Endometrium (tissue), 2 donors: ENCODE measurements at regions not wholly inside any gene's neighbourhood (a gene's known extent, or its start where the extent isn't known, plus 50 kb on each side); places are given as distances from the start of the nearest gene placed in this dataset.
"Not testable (repeated sequence)": the region's sequence is repeated elsewhere in the genome, so short reads cannot be mapped to it uniquely, and the experiment has no call there.

Experiments
- FAIRE-seq: peaks from 2 replicates; lab custom pipeline; 2012; peaks lifted over from hg19 to GRCh38; lab: Jason Lieb, UNC
- donor health status: control.
- donor health status: control.

DNA sequence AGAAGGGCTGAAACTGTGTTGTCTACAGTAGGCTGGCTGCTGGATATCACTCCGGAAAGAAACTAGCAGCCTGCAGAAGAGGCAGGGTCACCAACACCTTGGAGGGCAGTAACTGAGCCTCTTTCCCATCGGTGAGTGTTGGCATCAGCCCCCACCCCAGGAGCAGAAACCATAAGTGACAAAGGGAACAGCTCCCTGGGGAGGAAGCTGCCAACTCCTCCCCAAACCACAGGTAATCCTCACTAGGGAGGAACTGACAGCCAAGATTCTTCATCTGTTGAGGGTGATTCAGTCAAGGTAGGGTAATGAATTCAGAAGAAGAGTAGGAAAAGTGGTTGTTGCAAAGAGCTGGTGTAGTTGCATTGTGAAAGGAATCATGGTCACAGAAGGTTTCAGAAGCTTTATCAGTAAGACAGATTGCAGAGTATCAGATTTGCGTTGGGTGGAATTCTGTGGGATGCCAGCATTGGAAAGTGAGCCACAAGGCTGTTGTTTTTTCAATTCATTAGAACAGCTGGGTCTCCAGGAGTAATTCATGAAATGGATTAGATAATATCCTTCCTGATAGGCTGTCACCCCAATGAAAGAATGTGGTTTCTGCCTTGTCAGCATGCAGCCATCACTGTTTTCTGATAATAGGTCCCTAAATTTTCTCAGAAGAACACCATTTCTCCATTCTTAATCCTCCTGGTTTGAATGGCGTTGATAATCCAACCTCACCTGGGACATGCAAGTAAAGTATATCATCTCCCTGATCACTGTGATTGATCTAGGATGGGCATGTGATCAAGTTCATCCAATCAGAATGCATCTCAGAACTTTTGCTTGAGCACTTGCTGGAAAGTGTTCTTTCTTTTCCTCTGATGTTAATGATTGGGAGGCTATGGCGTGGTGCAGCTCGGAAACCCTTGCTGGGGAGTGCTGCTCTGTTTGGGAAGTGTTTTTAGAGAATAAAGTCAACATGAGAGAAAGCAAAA, 75.0 kb upstream of the CTBP2 start:
- FAIRE-seq, result no peak

DNA sequence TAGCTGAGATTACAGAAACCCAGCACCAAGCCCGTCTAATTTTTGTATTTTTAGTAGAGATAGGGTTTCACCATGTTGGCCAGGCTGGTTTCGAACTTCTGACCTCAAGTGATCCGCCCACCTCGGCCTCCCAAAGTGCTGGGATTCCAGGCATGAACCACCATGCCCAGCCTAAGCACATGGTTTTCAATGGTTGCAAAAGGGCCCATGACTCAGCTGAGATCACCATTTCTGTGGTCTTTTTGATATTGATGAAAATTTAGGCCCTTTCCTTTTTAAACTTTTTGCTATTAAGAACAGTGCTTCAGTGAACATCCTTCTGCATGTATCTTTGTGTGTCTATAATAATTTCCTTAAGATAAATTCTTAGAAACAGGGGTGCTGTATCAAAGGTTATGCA, 74.2 kb upstream of the CTBP2 start:
- FAIRE-seq, result not testable (repeated sequence)

DNA sequence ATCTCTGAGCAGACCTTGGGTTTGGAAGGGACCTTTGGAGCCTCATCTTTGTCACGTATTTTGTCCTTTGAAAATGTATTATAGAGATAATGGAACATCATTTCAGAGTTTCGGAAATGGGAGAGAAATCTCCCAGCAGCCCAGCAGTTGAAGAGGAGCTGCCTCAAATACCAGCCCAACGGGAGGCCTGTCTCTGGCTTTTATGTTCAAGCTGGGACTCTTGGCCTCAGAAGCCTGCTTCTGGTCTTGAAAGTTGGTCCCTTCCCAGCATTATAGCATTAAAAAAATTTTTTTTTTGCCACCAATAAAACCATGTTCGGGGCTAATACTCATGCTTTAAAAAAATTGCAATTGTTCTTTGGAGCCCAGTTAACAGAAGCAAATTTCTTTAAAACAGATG, 73.4 kb upstream of the CTBP2 start:
- FAIRE-seq, result no peak

DNA sequence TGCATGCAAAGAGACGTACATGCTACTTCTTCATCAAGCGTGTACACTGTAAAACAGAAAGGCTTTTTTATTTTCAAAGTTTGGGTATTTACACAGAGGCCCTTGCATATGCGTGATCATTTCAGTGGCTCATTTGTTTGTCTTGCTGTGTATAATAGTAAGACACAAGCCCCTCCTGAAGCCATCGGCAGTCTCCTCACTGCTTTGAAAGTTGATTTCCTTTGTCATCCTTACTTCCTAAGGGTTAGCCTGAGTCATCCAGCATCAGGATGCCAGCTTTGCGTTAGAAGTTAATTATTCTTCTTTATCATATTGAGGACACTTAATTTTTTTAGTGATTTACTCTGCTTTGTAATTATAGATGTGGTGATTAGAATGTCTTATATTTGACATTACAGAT, 72.5 kb upstream of the CTBP2 start:
- FAIRE-seq, result no peak

DNA sequence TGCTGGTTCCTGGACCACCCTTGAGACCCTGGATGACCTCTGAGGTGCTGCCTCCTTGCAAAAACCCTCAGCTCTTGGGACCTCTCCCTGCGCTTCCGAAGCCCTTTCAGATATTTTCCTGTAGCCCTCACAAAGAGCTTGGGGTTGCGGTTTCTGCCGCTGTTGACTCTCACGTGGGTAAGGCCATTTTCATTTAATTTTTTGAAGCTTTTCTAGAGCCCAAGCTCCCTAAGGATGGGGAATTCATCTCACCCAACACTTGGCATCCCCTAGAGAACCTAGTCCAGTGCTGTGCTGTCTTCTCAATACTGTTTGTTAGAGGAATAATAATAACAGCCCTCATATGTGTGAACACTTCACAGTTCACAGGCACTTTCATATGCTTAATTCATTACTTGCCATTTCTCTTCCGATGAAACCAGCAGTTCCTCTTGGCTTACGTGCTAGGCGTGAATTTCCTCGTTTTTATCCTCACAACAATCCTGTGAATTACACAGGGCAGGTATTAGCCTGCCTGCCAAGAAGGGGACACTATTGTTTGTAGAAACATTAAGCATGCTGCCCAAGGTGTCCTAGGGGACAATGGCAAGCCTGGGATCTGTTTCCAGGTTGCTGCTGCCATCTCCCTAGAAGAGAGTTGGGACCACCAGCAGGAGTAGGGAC, 71.6 kb upstream of the CTBP2 start:
- no peak for FAIRE-seq

DNA sequence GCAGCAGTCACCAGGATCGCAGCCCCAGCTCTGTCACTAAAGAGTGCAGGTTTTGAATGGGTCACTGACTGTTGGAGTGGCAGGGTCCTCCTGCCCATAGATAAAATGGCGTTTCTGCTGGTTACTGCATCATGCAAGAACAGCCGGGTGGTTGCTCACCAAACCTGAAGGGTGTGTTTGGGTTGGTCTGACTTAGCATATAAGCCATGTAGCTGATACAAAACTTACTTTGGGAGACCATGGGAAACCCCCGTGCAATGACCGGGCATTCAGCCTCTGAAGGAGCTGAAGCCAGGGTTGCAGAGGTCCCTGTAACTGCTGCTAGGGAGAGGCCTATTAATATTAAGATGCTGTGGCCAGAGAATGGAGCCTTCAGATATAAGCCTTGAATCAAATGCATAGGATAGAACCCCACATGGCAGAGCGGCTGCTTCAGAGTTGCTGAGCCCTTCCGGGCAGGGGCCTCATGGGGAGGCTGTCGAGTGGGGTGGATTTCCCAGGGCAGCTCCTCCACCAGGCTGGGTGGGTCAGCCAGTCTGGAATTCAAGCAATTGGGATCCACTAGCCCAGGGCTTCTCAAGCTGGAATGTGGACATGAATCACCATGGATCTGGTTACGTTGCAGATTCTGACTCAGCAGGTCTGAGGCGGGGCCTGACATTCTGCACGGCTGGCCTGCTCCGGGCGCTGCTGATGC, 70.9 kb upstream of the CTBP2 start:
- FAIRE-seq, result no peak

DNA sequence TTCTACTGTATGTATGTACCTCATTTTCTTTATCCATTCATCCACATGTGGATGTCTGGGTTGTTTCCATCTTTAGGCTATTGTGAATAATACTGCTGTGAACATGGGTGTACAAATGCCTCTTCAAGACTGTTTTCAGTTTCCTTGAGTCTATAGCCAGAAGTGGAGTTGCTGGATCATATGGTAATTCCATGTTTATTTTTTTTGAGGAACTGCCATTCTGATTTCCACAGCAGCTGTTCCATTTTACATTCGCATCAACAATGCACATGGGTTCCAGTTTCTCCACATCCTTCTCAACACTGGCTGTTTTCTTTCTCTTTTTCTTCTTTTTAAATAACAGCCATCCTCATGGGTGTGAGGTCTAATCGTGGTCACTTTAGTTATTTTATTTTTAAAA, 69.9 kb upstream of the CTBP2 start:
- FAIRE-seq, result no peak

DNA sequence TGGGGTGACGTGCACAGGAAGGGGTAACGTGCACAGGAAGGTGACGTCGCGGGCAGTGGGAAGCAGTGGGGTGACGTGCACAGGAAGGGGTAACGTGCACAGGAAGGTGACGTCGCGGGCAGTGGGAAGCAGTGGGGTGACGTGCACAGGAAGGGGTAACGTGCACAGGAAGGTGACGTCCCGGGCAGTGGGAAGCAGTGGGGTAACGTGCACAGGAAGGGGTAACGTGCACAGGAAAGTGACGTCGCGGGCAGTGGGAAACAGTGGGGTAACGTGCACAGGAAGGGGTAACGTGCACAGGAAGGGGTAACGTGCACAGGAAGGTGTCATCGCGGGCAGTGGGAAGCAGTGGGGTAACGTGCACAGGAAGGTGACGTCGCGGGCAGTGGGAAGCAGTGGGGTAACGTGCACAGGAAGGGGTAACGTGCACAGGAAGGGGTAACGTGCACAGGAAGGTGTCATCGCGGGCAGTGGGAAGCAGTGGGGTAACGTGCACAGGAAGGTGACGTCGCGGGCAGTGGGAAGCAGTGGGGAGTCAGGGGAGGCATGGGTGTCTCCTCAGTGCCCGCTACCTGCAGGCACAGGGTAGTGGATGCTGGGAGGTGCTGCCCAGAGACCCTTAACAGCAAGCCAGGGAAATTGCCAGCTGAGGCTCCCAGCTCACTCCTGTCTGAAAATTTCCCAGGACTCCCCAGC, 68.0 kb upstream of the CTBP2 start:
- FAIRE-seq, result not testable (repeated sequence)

DNA sequence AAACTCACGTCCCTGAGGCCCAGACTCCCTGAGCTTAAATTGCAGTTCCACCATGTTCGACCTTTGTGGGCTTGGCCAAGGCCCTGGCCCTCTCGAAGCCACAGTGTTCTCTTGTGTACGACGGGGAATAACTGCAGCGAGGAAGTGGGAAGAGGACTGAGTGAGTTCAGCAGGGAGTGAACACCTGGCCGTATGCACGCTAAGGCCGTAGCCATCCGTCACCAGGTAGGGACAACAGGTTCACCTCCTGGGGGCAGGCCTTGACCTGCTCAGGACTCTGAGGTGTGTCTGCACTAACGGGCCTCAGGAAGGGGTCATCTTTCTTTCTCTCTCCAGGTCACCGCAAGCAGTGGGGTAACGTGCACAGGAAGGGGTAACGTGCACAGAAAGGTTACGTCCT, 67.2 kb upstream of the CTBP2 start:
- no peak for FAIRE-seq

DNA sequence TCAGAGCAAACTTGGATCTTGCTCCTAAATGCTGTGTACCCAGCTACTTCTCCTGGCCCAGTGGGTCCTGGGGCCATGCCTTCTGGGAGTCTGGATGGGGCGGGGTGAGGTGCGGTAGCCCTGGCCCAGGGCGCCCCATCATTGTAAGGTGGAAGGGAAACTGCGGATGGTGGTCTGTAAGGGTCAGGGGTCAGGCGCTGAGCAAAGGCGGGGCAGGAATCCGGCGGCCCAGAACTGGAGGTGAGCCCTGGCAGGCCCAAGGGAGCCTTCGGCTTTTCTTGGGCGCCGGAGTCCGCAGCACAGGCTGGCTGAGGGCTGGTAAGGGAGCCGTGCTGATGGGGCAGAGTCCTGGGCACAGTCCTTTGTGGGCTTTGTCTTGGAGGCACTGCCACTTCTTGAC, 66.5 kb upstream of the CTBP2 start:
- FAIRE-seq, result no peak

DNA sequence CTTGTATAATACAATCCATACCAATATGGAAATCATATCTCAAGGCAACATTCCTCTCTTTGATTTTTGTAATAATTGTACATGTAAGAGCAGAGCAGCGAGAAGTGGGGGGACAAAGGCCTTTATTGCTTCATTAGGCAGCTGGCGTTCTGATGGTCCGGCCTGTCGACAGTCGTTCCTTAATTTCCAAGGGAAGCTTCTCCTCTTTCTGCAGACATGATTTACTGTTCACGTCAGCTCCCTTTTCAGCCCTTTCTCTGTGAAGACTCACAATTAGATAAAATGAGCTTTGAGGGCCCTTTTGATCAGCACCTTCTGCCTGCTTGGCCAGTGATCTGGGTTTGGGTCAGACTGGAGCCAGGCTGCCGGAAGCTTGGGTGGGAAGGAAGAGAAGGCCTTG, 65.6 kb upstream of the CTBP2 start:
- FAIRE-seq, result no peak

DNA sequence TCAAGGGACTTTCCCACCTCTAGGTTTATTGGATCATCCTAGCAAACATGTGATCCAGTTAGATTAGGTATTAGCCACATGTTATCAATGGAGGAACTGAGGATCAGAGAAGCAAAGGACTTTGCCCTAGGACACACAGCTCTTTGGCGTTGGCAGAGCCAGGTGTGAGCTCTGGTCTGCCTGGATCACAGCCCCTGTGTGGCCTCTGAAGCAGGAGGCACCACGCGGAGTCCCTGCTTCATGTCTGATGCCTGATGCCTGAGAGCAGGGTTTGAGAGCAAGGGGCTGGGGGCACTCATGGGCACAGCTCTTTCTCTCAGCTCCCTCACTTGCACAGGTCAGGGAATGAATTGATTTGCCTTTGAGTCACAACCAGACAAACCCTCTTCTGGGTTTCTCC, 64.7 kb upstream of the CTBP2 start:
- FAIRE-seq, result no peak

DNA sequence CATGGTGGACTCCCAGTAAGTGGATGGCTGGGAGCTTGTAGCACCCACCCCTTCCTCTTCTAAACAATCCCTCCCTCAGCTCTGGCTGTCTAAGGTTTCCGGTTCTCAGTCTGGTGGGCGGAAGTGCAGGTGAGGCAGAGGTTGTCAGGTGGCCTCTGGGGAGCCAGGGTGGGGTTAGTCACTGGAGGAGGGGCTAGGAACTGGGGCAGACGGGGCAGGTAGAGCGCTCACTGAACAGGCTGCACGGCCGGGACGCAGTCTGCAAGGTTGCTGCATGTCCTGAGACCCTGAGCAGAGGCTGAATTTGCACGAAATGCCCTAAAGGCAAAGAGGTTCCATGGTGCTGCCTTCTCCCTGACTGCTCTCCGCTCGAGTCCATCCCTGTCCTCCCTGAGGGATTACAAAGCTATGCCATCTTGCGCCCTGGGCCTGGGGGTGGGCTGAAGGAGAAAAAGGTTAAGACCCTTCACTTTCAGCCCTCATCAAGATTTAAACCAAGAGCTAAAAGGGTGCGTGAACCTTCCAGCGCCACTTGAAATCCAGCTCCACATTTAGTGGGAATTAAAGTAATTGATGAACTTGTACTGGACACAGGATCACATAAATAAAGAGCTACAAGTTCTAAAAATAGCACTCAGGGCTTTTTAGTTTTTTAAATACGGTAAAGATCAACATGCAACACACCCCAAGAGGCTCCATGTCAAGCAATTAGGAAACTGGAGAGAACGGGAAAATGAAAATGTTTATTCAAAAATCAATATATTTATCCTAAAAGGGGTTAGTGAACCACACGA, 62.3 kb upstream of the CTBP2 start:
- FAIRE-seq, result no peak

DNA sequence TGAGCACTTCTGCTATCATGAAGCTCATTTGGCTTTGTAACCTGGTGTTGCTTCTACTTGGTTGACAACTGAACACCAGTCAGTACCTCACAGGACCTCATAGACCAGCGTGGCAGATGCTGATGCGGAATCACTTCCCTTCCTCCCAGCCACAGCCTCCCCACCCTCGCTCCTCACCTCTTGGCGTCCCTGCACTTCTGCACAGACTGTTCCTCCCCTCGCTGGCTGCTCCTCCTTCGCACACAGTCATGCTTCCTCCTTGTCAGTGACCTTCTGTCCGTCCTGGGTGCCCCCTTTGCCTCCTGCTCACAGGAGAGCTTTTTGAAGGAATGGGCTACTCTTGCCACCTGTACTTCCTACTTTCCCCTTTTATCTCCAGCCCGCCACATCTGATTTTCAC, 61.4 kb upstream of the CTBP2 start:
- FAIRE-seq, result no peak

DNA sequence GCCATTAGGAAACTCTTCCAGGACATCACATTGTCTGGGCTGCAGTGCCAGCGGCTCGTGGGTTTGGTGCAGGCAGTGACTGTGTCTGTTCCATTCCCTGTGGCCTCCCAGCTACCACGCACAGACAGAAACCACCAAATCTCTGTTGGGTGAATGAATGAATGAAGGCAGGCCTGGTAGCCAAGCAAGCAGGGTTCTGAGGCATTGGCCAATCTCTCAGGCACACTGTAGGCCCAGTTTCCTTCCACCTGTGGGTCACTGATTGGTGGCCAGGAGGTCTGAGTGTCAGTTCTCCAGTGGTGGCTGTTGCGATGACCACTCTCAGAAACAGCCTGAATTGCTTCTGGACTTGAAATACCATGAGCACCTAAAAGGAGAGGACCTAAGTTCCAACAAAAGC, 59.4 kb upstream of the CTBP2 start:
- no peak for FAIRE-seq

DNA sequence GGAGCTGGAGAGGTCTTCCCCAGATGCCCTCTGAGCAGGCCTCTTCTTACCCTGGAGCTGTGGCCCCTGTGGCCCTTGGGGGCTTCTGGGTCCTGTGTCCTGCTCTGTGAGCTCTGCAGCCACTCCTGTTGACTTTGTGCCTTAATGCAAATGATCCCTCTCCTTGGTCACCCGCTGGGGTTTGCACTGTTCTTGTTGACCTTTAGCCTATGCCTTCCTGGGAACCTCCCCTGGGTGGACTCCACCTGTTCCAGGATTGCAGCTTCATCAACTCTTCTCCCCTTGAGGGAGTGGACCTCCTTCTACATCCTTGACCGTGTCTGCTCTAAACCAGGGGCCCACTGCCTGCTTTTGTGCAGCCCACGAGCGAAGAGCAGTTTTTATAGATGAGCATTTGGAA, 58.6 kb upstream of the CTBP2 start:
- no peak for FAIRE-seq

DNA sequence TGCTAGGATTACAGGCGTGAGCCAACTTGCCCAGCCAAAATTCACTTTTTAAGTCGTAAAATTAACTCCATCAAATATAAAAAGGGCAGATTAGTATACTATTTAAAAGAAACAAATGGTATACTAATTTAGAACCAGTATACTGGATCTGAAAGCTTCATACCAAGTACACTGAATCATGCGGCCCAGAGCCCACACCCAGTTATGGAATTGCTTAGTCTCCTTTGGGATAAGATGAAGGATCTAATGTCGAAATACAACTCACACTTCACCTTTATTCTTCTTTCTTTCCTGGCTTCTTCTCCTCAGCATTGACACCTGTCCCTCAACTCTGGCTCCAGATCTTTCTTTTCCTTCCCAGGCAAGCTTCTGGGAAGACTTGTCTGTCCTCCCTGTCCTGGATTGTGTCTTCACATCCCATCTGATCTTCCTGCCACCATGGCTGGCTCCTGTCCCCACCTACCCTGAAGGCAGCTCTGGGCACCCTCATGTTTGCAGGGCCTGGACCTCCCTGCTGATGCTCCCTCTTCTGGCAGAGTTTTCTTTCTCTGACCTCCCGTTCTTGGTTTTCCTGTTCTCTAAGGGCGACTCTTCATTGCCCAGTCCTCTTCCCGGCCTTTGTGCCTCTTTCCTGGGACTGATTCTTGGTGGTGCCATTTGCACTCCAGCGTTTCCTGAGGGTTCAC, 57.8 kb upstream of the CTBP2 start:
- no peak for FAIRE-seq

DNA sequence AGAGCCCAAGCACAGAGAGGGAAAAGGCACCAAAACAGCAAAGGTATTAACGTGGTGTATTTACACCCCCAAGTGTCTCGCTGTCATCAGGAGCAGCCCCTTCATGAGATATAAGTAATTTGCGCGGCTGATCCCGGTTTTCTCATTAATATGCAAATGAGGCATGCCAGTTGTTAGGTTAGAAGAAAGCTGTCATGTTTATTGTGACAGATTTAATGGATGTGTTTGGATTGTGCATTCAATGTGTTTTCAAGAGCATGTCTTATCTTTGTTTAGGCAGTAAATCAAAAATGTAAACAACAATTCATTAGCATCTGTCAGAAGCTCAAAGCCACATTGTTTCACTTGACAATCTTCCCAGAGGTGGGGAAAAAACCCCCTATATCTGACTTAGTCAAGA, 56.5 kb upstream of the CTBP2 start:
- FAIRE-seq, result no peak

DNA sequence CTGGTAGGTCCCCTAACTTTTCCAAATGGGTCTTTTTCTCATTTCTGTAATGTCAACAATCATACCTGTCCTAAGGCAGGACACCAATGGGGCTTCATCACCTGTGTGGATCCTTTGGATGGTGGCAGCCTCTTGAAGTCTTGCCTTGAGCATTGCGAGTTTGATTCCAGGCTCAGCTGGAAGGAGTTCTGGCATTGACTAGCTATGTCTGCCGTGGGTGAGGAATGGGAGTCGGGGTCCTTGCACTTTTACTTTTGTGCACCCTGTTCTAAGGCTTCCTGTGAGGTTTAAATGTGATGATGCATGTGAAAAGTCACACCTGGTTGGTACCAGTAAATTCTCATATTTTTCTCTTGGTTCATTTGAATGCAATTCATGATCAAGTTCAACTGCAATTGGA, 55.9 kb upstream of the CTBP2 start:
- no peak for FAIRE-seq

DNA sequence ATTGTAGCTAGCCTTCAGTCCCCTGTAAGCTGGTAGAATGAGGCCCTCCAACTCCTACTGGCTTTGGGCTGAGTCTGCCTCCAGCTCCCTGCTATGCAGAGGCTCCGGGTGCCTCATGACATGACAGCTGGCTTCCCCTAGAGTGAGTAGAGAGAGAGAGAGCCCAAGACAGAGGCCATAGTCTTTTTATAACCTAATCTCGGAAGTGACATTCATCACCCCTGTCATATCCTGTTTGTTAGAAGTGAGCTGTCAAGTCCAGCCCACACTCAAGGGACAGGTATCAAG, 53.9 kb upstream of the CTBP2 start:
- FAIRE-seq, result no peak
